Vagina (tissue), 2 donors: ENCODE measurements at regions not wholly inside any gene's neighbourhood (a gene's known extent, or its start where the extent isn't known, plus 50 kb on each side); places are given as distances from the start of the nearest gene placed in this dataset.

Source experiments
- POLR2A ChIP-seq, 2 donors: fragments of 450-650 bp; IDR thresholded peaks; one replicate each; pipeline ENCODE4 v1.6.1; 2017; ENCODE audit warnings: antibody characterized with exemption in 2 of 2, mild to moderate bottlenecking in 2 of 2, moderate library complexity in 2 of 2
- TF ChIP-seq, protein P1 (sequence below), 3 experiments: fragments of 450-650 bp in 2 of 3; fragments of 200-600 bp in 1 of 3; sonication (generic) in 1 of 3; IDR thresholded peaks; one replicate each; pipeline ENCODE4 v1.5.1; 2017 to 2019; ENCODE audit warnings: antibody characterized with exemption in 3 of 3, mild to moderate bottlenecking in 2 of 3, moderate library complexity in 2 of 3

DNA sequence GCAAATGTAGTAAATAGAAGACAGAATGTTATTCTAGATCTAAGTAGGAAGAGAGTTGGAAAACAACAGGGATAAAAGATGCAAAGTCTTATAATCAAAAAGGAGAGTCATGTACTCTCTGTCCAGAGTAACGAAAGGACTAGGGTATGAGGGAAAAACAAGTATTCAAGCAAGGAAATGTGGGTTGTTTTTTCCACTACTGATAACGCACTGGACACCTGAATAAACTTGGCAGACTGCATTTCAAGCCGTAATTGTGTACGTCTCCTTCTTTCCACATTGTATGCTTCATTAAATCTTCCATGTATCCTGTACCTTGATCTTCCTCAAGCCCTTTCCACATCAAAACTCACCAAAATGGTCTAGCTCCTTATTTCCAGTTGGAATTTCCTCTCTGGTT, 420.6 kb downstream of the ZEB2 start:
- TF ChIP-seq, protein P1, sequence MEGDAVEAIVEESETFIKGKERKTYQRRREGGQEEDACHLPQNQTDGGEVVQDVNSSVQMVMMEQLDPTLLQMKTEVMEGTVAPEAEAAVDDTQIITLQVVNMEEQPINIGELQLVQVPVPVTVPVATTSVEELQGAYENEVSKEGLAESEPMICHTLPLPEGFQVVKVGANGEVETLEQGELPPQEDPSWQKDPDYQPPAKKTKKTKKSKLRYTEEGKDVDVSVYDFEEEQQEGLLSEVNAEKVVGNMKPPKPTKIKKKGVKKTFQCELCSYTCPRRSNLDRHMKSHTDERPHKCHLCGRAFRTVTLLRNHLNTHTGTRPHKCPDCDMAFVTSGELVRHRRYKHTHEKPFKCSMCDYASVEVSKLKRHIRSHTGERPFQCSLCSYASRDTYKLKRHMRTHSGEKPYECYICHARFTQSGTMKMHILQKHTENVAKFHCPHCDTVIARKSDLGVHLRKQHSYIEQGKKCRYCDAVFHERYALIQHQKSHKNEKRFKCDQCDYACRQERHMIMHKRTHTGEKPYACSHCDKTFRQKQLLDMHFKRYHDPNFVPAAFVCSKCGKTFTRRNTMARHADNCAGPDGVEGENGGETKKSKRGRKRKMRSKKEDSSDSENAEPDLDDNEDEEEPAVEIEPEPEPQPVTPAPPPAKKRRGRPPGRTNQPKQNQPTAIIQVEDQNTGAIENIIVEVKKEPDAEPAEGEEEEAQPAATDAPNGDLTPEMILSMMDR (IDR thresholded peaks at IDR 0.05), result no peak
- TF ChIP-seq POLR2A (IDR thresholded peaks at IDR 0.05), result no peak
